CD4-positive, alpha-beta T cell (primary cell): ENCODE measurements at regions not wholly inside any gene's neighbourhood (a gene's known extent, or its start where the extent isn't known, plus 50 kb on each side); places are given as distances from the start of the nearest gene placed in this dataset.

Source experiments
- ATAC-seq: fragments of 200-7000 bp; cut with Tn5 transposase; one replicate; pipeline ENCODE4 v1.10.0; 2022; ENCODE audit warnings: mild to moderate bottlenecking; ENCODE audit not compliant: poor library complexity
- CTCF ChIA-PET: fragments of 350-600 bp; sonication (Branson Sonifier 250); formaldehyde crosslinking; loops from one replicate; lab custom pipeline; 2021; ENCODE audit warnings: antibody characterized with exemption, inconsistent platforms; lab: Charles Lee
- POLR2A ChIA-PET: fragments of 350-600 bp; sonication (Branson Sonifier 250); formaldehyde crosslinking; loops from one replicate; lab custom pipeline; 2021; ENCODE audit warnings: antibody characterized with exemption, inconsistent platforms; lab: Charles Lee
- DNase-seq, 14 experiments: peaks; one replicate each; pipeline ENCODE4 v3.0.0-alpha.2; 2013 to 2020; ENCODE audit warnings: mixed read lengths in 2 of 14
- H3K27ac ChIP-seq, 2 donors: one replicate each; pipeline versions ENCODE4 v1.5.1 to v1.7.0; 2013; ENCODE audit warnings: low read length in 2 of 2, low read depth in 1 of 2, mild to moderate bottlenecking in 1 of 2
- H3K27me3 ChIP-seq, 2 experiments: 1 replicate in 1 of 2; 2 replicates in 1 of 2; pipeline versions ENCODE4 v1.6.1 to v1.7.0; 2013; ENCODE audit warnings: low read length in 2 of 2, control low read depth in 1 of 2, mild to moderate bottlenecking in 1 of 2, moderate library complexity in 1 of 2; ENCODE audit not compliant: insufficient read depth in 2 of 2, control insufficient read depth in 1 of 2
- H3K36me3 ChIP-seq: one replicate; pipeline ENCODE4 v1.6.1; 2013; ENCODE audit warnings: low read length, control low read depth; ENCODE audit not compliant: insufficient read depth
- H3K4me1 ChIP-seq: one replicate; pipeline ENCODE4 v1.6.1; 2013; ENCODE audit warnings: low read length, control low read depth; ENCODE audit not compliant: insufficient read depth
- H3K4me3 ChIP-seq: one replicate; pipeline ENCODE4 v1.5.1; 2013; ENCODE audit warnings: mild to moderate bottlenecking, low read length, moderate library complexity
- H3K9me3 ChIP-seq, 2 experiments: 1 replicate in 1 of 2; 2 replicates in 1 of 2; pipeline versions ENCODE4 v1.6.1 to v1.7.0; 2013; ENCODE audit warnings: low read length in 2 of 2, mild to moderate bottlenecking in 2 of 2, control low read depth in 1 of 2, moderate library complexity in 1 of 2; ENCODE audit not compliant: control insufficient read depth in 1 of 2, insufficient read depth in 1 of 2
- H3K27ac Mint-ChIP-seq: one replicate; pipeline ENCODE4 v1.8.0; 2020; ENCODE audit warnings: mixed read lengths
- H3K27me3 Mint-ChIP-seq: one replicate; pipeline ENCODE4 v1.8.0; 2021; ENCODE audit warnings: mixed read lengths
- H3K36me3 Mint-ChIP-seq: one replicate; pipeline ENCODE4 v1.8.0; 2021; ENCODE audit warnings: low read depth, mixed read lengths
- H3K4me1 Mint-ChIP-seq: one replicate; pipeline ENCODE4 v1.8.0; 2021; ENCODE audit warnings: low read depth, mixed read lengths
- H3K4me3 Mint-ChIP-seq: one replicate; pipeline ENCODE4 v1.8.0; 2020; ENCODE audit warnings: mild to moderate bottlenecking, mixed read lengths
- H3K9me3 Mint-ChIP-seq: one replicate; pipeline ENCODE4 v1.8.0; 2020; ENCODE audit warnings: mixed read lengths
- CTCF ChIP-seq: fragments of 200-600 bp; IDR thresholded peaks from one replicate; pipeline ENCODE4 v1.8.0; 2022; ENCODE audit warnings: antibody characterized with exemption, mild to moderate bottlenecking
- intact Hi-C, 2 experiments: fragments of 100-400 bp; cut with DNase I in 1 of 2; cut with micrococcal nuclease in 1 of 2; formaldehyde crosslinking; loops; one replicate each; pipeline versions ENCODE4 v1.15.1 to v1.9.0; 2023 to 2025; cut with DNase I, micrococcal nuclease

- no peak for ATAC-seq
- TF ChIP-seq CTCF, result no peak
- H3K36me3 Mint-ChIP-seq, result no peaks in the 10 kb centered on the region
- peaks cover 9% of the 10 kb centered on the region for H3K27me3 Mint-ChIP-seq
- intact Hi-C loops, result no loop called here
- CTCF ChIA-PET, result no interaction called here
- no peak overlapping the region for H3K27ac ChIP-seq
- H3K9me3 Mint-ChIP-seq, result peaks cover 3% of the 10 kb centered on the region
- peaks cover 0 to 8% of the 10 kb centered on the region in 2 experiments for H3K9me3 ChIP-seq
- no peak overlapping the region for H3K27ac Mint-ChIP-seq
- POLR2A ChIA-PET, result no interaction called here
- no peaks in the 10 kb centered on the region for H3K27me3 ChIP-seq
- no peaks in the 10 kb centered on the region for H3K4me1 ChIP-seq
- no peak for DNase-seq
- no peaks in the 10 kb centered on the region for H3K36me3 ChIP-seq
- H3K4me3 ChIP-seq, result no peak overlapping the region
- H3K4me3 Mint-ChIP-seq, result no peak overlapping the region
- H3K4me1 Mint-ChIP-seq, result no peaks in the 10 kb centered on the region
Measured at GRCh38 chr13:53159431-53159830, 130.8 kb downstream of the OLFM4 start.

- ChIA-PET POLR2A (no interaction called here), CTCF (no interaction called here)
- no peaks in the 10 kb centered on the region for H3K4me1 ChIP-seq
- intact Hi-C loops, result no loop called here
- H3K27ac ChIP-seq, result no peak overlapping the region
- no peak for DNase-seq
- H3K9me3 ChIP-seq, result peaks cover 0 to 8% of the 10 kb centered on the region in 2 experiments
- Mint-ChIP-seq H3K9me3 (peaks cover 3% of the 10 kb centered on the region), H3K27me3 (peaks cover 9% of the 10 kb centered on the region), H3K4me1 (no peaks in the 10 kb centered on the region), H3K27ac (no peak overlapping the region), H3K36me3 (no peaks in the 10 kb centered on the region), H3K4me3 (no peak overlapping the region)
- no peak for TF ChIP-seq CTCF
- no peak overlapping the region for H3K4me3 ChIP-seq
- no peaks in the 10 kb centered on the region for H3K27me3 ChIP-seq
- ATAC-seq, result no peak
- no peaks in the 10 kb centered on the region for H3K36me3 ChIP-seq
Measured at GRCh38 chr13:53160211-53160610, 131.6 kb downstream of the OLFM4 start.

GRCh38 chr13:53161251-53161650 is 132.6 kb downstream of the OLFM4 start:
- Mint-ChIP-seq H3K27me3 (peaks cover 9% of the 10 kb centered on the region), H3K9me3 (peaks cover 3% of the 10 kb centered on the region), H3K4me3 (no peak overlapping the region), H3K27ac (no peak overlapping the region), H3K36me3 (no peaks in the 10 kb centered on the region), H3K4me1 (no peaks in the 10 kb centered on the region)
- ChIA-PET CTCF (no interaction called here), POLR2A (no interaction called here)
- Histone ChIP-seq H3K4me3 (no peak overlapping the region), H3K36me3 (no peaks in the 10 kb centered on the region), H3K4me1 (no peaks in the 10 kb centered on the region), H3K27ac (no peak overlapping the region), H3K27me3 (no peaks in the 10 kb centered on the region), H3K9me3 (peaks cover 0 to 8% of the 10 kb centered on the region in 2 experiments)
- intact Hi-C loops, result no loop called here
- no peak for TF ChIP-seq CTCF
- no peak for ATAC-seq
- DNase-seq, result no peak
